ENCODE measurements at regions not wholly inside any gene's neighbourhood (a gene's known extent, or its start where the extent isn't known, plus 50 kb on each side); places are given as distances from the start of the nearest gene placed in this dataset.

- H4K5ac ChIP-seq (ENCODE audit: low read depth, low read length): no peak overlapping the region
- in situ Hi-C loops (cut with MboI; ENCODE audit: low sequenced_read_pairs): no loop called here
- H3K36me3 ChIP-seq (ENCODE audit: control insufficient read depth, insufficient read depth, low read length): no peaks in the 10 kb centered on the region
- H3K4me2 ChIP-seq (ENCODE audit: low read depth, low read length): no peak overlapping the region
- no peak overlapping the region for H2AK9ac ChIP-seq (replicated peaks; ENCODE audit: low read depth, low read length, poor library complexity)
- intact Hi-C loops (cut with micrococcal nuclease): no loop called here
- H2BK120ac ChIP-seq (ENCODE audit: low read depth, low read length): no peak overlapping the region
- no peak overlapping the region for H3K14ac ChIP-seq (replicated peaks; ENCODE audit: low read depth, low read length)
- H3K9ac ChIP-seq (ENCODE audit: low read depth, low read length): no peak overlapping the region
- no peak overlapping the region for H2BK5ac ChIP-seq (ENCODE audit: low read depth, low read length, poor library complexity, severe bottlenecking)
- no peak overlapping the region for H3K4ac ChIP-seq (ENCODE audit: low read depth, low read length)
- CTCF ChIA-PET: no interaction called here
- dilution Hi-C loops (cut with HindIII; ENCODE audit: low sequenced_read_pairs, unreplicated experiment): no loop called here
- H3K23ac ChIP-seq (ENCODE audit: low read depth, low read length): no peak overlapping the region
- H2BK15ac ChIP-seq (ENCODE audit: low read depth, low read length): no peak overlapping the region
- H3K27me3 ChIP-seq (ENCODE audit: control insufficient read depth, insufficient read depth, low read length): peaks cover 5% of the 10 kb centered on the region; the same call in 1 of the 2 replicates
- no peaks in the 10 kb centered on the region for H3K9me1 ChIP-seq (ENCODE audit: insufficient read depth, low read length)
- no peaks in the 10 kb centered on the region for H3K4me1 ChIP-seq (ENCODE audit: control insufficient read depth, insufficient read depth, low read length)
- POLR2A ChIA-PET (ENCODE audit: unreplicated experiment): no interaction called here
- H3K27ac ChIP-seq (ENCODE audit: insufficient read depth, low read length): no peak overlapping the region
- no peak for DNase-seq
- no peaks in the 10 kb centered on the region for H3K9me3 ChIP-seq (ENCODE audit: control insufficient read depth, insufficient read depth, low read length)
- no peak for TF ChIP-seq RAD21 (IDR thresholded peaks at IDR 0.05; ENCODE audit: low read length)
- no peak for TF ChIP-seq MAFK (IDR thresholded peaks at IDR 0.05; ENCODE audit: low read depth, low read length)
- no peak for TF ChIP-seq CEBPB (IDR thresholded peaks at IDR 0.05; ENCODE audit: low read depth, low read length)
- no peak overlapping the region for H2BK20ac ChIP-seq (ENCODE audit: low read depth, low read length)
- no peak overlapping the region for H3K18ac ChIP-seq (ENCODE audit: low read depth, low read length)
- H2AK5ac ChIP-seq (ENCODE audit: low read depth, low read length): no peak overlapping the region
- WGBS, 2 experiments (ENCODE audit: extremely low coverage in 2 of 2, insufficient read length in 1 of 2): no CpG with 5 or more reads among the region's 2 CpGs
- H3K56ac ChIP-seq (ENCODE audit: extremely low read depth, insufficient read depth, low read length): no peak overlapping the region
- H3K79me1 ChIP-seq (ENCODE audit: low read depth in 1 of 2, low read length in 2 of 2): no peaks in the 10 kb centered on the region
- no peak overlapping the region for H2AFZ ChIP-seq (replicated peaks; ENCODE audit: low read length, poor library complexity)
- H3K4me3 ChIP-seq (ENCODE audit: insufficient read depth, low read depth, low read length): no peak overlapping the region
- H4K91ac ChIP-seq (ENCODE audit: insufficient read depth, low read depth, low read length): no peak overlapping the region
- ATAC-seq (ENCODE audit: low read depth): no peak
- H4K8ac ChIP-seq (ENCODE audit: low read depth in 2 of 2, low read length in 2 of 2): no peak overlapping the region
- no TSS peak for BruUV-seq (replicated peaks)
- no peaks in the 10 kb centered on the region for H4K20me1 ChIP-seq (ENCODE audit: insufficient read depth, low read length)
Measured at GRCh38 chr12:58159941-58160340, 218.6 kb downstream of the ATP23 start.
